ENCODE measurements at regions not wholly inside any gene's neighbourhood (a gene's known extent, or its start where the extent isn't known, plus 50 kb on each side); places are given as distances from the start of the nearest gene placed in this dataset.

DNA sequence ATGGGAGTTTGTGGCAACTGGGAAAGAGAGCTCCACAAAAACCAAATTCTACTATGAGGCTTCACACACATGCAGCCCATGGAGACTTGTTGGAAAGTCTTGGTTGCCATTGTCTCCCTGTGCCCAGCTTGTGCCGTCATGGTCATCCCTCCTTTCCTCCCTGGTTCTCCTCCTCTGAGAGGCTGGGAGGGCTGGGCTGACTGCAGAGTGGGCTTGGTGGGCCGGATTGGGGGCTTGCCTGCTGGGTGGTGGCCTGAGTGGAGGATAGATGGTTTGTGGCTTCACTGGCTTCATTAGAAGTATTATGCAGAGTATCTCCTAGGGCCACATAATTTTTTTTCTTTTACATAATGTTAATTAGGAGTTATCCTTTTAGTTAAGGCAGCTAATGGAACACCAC, 52.3 kb upstream of the IRX2 start:
- H3K9me3 ChIP-seq, result no peaks in the 10 kb centered on the region
- H3K27me3 ChIP-seq, result no peaks in the 10 kb centered on the region
- WGBS, 2 donors, result 45 to 56% methylated on average over 2 of the region's 2 CpGs
- no peaks in the 10 kb centered on the region for H3K4me1 ChIP-seq
- FAIRE-seq (no peak), DNase-seq (no peak), ATAC-seq (no peak)
- H3K4me3 ChIP-seq, result no peak overlapping the region
- TF ChIP-seq, protein P1, sequence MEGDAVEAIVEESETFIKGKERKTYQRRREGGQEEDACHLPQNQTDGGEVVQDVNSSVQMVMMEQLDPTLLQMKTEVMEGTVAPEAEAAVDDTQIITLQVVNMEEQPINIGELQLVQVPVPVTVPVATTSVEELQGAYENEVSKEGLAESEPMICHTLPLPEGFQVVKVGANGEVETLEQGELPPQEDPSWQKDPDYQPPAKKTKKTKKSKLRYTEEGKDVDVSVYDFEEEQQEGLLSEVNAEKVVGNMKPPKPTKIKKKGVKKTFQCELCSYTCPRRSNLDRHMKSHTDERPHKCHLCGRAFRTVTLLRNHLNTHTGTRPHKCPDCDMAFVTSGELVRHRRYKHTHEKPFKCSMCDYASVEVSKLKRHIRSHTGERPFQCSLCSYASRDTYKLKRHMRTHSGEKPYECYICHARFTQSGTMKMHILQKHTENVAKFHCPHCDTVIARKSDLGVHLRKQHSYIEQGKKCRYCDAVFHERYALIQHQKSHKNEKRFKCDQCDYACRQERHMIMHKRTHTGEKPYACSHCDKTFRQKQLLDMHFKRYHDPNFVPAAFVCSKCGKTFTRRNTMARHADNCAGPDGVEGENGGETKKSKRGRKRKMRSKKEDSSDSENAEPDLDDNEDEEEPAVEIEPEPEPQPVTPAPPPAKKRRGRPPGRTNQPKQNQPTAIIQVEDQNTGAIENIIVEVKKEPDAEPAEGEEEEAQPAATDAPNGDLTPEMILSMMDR (IDR thresholded peaks at IDR 0.05), result no peak
- no peak overlapping the region for H3K27ac ChIP-seq
- intact Hi-C loops (cut with DNase I), result no loop called here
- no peaks in the 10 kb centered on the region for H3K36me3 ChIP-seq

DNA sequence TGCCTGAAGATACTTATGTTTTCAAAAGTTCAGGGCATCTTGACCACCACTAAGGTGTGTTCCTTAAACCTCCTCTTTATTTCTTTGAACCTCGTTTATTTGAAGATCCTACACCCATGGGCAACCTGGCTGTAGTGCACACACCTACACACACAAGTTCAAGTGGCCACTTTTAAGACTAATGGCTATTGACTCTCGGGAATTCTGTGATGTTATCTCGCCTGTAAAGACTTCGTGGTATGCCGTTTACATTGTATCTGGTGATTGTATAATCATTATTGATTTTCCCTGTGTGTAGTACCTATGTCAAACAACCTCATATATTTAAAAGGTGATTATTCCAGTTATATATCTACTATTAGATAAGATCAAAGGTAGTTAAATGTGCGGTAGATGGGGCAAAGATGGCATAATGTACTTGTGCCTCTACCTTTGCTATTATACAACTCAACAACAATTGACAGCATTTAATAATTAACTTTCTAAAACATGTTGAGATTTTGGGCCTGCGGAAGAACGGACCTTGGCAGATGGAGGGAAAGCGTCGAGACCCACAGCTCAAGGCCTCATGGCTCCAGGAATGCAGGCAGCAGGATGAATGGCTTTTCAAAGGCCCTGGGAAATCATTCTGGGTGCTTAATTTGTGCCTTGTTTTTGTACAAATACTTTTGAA, 51.4 kb upstream of the IRX2 start:
- Histone ChIP-seq H3K4me3 (no peak overlapping the region), H3K27ac (no peak overlapping the region), H3K36me3 (no peaks in the 10 kb centered on the region), H3K4me1 (no peaks in the 10 kb centered on the region), H3K9me3 (no peaks in the 10 kb centered on the region), H3K27me3 (no peaks in the 10 kb centered on the region)
- intact Hi-C loops (cut with DNase I), result no loop called here
- DNase-seq (no peak), ATAC-seq (no peak), FAIRE-seq (no peak)
- TF ChIP-seq, protein P1 (IDR thresholded peaks at IDR 0.05), result no peak
- WGBS, 2 donors, result 18% methylated on average over 10 of the region's 10 CpGs

DNA sequence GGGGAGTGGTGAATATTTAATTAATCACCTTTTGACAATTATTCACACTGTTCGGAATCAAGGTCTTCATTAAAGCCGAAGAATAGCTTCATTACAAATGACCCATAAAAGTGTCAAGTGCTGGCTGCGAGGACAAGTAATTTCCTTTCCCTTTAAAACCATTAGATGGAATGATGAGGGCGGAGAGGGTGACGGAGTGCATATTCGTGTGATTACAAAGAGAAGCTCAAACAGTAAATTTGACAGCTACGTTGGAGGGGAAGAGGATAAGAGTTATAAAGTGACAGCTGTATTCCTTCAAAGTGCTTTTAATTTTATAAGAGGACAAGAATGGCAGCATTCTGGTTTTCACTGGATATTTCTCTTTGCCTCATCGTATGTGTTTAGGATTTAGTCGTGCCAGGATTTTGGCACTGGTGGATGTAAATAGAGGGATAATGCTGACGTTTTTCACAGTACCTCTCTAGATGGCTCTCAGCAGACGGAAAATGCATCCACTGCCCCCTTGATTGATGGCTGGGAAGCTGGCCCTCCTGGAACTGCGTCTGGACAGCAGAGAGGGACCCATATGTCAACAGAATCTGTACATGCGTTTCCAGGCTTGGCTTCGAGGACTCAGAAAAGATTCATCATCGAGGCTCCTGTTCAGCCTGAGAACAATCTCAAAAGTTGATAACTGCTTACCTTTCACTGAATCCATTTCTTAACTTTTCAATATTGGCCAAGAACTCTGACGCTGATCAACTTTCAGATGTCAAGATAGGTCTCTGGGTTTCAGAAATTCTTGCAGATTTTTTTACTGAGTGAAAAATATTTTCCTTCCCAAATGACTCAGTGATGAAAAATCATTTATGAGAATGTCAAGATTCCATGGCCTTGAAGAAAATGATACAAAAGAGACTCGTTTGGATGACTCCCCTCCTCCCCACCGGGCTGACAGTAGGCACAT, 50.4 kb upstream of the IRX2 start:
- Histone ChIP-seq H3K27ac (no peak overlapping the region), H3K4me1 (no peaks in the 10 kb centered on the region), H3K27me3 (no peaks in the 10 kb centered on the region), H3K36me3 (no peaks in the 10 kb centered on the region), H3K9me3 (no peaks in the 10 kb centered on the region), H3K4me3 (no peak overlapping the region)
- FAIRE-seq (no peak), ATAC-seq (no peak), DNase-seq (no peak)
- intact Hi-C loops (cut with DNase I), result no loop called here
- TF ChIP-seq, protein P1 (IDR thresholded peaks at IDR 0.05), result no peak
- 34 to 43% methylated on average over 18 of the region's 18 CpGs for WGBS, 2 donors

All from pancreas (tissue), 10 donors.